GM10248 (cell line): ENCODE measurements at regions not wholly inside any gene's neighbourhood (a gene's known extent, or its start where the extent isn't known, plus 50 kb on each side); places are given as distances from the start of the nearest gene placed in this dataset.

Experiments
- CTCF ChIA-PET: fragments of 300-600 bp; sonication (Branson Sonifier 250); formaldehyde crosslinking; extraction: SDS; loops from one replicate; lab custom pipeline; 2021; ENCODE audit warnings: antibody characterized with exemption; lab: Yijun Ruan, JAX
- POLR2A ChIA-PET: fragments of 350-650 bp; sonication (Branson Sonifier 250); formaldehyde crosslinking; extraction: SDS; loops from one replicate; lab custom pipeline; 2020; ENCODE audit warnings: antibody characterized with exemption; lab: Yijun Ruan, JAX
- DNase-seq: peaks from one replicate; pipeline ENCODE4 v3.0.0; 2012; ENCODE audit errors: extremely low spot score
- TF ChIP-seq, protein P1 (sequence below): IDR thresholded peaks from 2 replicates; pipeline ENCODE4 v1.5.1; 2012; ENCODE audit warnings: mild to moderate bottlenecking, low read depth; ENCODE audit errors: extremely low read depth, missing control alignments, control extremely low read depth

DNA sequence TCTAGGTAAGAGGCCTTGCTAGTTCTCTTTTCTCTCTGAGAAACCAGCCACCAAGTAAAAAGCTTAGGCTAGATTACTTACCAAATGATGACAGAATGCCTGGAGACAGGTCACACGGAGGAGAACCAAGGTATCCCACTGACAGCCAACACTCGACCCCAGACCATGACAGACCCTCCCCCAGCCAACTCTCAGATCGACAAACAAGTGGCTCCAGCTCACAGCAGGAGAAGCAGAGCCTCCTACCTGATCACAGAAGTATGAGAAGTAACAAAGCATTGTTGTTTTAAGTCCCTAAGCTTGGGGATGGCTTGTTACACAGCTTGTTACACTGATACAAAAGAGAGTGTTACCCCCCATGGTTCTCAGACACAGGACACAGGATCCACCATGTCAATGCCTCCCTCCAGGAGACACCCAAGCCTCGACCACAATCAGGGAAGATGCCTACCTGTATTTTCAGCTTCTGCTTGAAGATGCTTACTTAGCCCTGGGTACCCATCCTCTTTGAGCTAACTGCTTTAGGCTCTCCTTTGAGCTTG lies 423.8 kb upstream of the JARID2 start:
- TF ChIP-seq, protein P1, sequence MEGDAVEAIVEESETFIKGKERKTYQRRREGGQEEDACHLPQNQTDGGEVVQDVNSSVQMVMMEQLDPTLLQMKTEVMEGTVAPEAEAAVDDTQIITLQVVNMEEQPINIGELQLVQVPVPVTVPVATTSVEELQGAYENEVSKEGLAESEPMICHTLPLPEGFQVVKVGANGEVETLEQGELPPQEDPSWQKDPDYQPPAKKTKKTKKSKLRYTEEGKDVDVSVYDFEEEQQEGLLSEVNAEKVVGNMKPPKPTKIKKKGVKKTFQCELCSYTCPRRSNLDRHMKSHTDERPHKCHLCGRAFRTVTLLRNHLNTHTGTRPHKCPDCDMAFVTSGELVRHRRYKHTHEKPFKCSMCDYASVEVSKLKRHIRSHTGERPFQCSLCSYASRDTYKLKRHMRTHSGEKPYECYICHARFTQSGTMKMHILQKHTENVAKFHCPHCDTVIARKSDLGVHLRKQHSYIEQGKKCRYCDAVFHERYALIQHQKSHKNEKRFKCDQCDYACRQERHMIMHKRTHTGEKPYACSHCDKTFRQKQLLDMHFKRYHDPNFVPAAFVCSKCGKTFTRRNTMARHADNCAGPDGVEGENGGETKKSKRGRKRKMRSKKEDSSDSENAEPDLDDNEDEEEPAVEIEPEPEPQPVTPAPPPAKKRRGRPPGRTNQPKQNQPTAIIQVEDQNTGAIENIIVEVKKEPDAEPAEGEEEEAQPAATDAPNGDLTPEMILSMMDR: no peak
- ChIA-PET POLR2A (interaction anchor here (0.6 kb wide), 1 partner anchor 214 kb away, joined by 3 read pairs; no protein-coding TSS in a partner anchor), CTCF (interaction anchor here (1.1 to 4.2 kb wide), 5 partner anchors 8 to 27 kb away, joined by 3 to 17 read pairs (median 5); no protein-coding TSS in a partner anchor)
- DNase-seq: no peak

DNA sequence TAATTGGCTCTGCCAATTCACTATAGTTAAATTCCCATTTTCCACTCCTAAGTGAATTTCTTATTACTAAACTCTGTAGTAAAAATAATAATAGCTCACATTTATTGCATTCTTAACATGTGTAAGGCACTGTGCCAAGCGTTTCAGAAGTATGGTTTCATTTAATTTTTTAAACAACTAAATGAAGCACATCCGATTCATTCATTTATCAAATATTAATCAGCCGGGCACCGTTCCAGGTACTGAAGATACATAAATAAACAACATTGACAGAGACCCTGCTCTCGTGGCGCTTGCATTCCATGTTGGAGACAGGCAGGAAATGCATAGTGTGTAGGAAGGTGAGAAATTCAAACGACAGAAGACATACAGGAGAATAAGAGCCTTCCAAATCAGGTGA lies 423.2 kb upstream of the JARID2 start:
- ChIA-PET CTCF (interaction anchor here (1.1 to 4.2 kb wide), 6 partner anchors 9 to 27 kb away, joined by 3 to 17 read pairs (median 6); no protein-coding TSS in a partner anchor), POLR2A (no interaction called here)

DNA sequence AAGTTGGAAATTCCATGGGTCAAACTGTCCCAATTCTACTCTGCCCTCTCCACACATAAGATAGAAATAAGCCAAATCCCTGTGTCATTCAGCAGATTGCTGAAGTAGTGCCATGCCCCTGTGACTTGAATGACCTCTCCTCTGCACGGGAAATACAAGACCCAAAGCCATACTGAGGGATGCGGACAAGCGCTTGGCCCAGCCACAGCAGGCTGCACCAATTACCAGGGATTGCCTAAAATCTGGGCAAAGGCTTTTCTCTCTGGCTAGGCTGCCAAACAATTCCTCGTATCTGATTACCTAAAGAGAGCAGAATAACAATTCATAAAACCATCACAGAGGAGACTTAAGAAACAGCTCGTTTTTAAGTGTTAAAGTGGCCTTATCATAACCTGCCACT lies 421.8 kb upstream of the JARID2 start:
- no peak for DNase-seq
- TF ChIP-seq, protein P1: no peak
- POLR2A ChIA-PET: no interaction called here
- CTCF ChIA-PET: interaction anchor here (0.8 to 2.2 kb wide), 4 partner anchors 8 to 18 kb away, joined by 3 to 8 read pairs (median 4); no protein-coding TSS in a partner anchor

More for the DNA sequence above, 423.2 kb upstream of the JARID2 start:
- no peak for DNase-seq
- TF ChIP-seq, protein P1: no peak

DNA sequence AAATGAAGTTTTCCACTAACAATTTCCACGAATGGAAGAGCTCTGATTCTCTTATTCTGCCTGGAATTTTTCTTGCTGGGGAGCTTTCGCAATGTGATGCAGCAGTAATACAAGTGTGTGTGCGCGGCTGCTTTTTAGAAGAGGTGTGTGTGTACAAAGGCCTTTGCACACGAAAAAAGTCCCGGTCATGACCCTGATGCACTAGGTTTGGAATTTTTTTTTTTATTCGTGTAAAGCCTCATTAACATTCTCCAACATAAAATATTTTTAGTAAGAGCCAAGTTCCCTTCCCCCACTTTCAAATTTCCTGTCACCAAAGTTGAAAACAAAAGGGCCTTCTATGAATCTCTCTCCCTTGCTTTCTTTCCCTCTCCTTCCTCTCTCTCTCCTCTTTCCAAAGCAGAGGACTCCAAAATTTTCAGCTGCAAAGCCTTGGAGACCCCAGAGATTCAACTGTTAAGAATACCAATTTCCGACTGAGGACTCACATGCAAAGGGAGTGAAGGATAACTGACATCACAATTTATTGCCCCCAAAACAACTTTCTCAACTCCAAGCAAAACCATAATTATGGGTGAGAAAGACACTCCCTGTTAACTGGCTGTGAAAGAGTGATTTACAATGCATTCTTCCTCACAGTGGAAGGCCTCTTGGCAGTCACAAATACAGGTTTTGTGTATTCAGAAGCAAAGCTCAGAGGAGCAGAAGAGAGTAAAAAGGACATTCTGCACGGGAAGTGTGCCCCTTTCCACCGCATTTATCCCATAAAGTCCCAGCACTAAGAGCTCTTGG lies 421.2 kb upstream of the JARID2 start:
- POLR2A ChIA-PET: no interaction called here
- CTCF ChIA-PET: interaction anchor here (0.8 to 2.2 kb wide), 3 partner anchors 12 to 19 kb away, joined by 4 to 8 read pairs (median 4); no protein-coding TSS in a partner anchor
- no peak for DNase-seq
- TF ChIP-seq, protein P1: no peak

DNA sequence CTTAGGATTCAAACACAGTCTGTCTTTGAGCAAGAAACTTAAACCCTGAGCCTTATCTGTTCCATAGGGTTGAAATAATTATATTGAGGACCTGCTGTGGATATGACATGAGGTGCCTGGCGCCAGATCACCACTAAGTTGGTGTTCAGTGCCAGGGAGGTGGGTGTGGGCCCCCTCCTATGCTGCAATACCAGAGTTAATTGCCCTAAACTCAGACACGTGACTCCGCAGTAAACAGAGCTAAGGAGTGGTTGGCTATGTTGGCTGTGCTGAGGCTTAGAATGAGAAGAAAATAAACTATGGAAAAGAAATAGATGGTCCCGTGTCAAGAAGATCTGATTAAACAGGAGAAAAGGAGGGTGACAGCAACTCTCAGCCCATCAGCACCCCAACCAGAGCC lies 419.4 kb upstream of the JARID2 start:
- CTCF ChIA-PET: interaction anchor here (1.2 kb wide), 1 partner anchor 10 kb away, joined by 3 read pairs; no protein-coding TSS in a partner anchor
- DNase-seq: no peak
- POLR2A ChIA-PET: no interaction called here
- TF ChIP-seq, protein P1: no peak

DNA sequence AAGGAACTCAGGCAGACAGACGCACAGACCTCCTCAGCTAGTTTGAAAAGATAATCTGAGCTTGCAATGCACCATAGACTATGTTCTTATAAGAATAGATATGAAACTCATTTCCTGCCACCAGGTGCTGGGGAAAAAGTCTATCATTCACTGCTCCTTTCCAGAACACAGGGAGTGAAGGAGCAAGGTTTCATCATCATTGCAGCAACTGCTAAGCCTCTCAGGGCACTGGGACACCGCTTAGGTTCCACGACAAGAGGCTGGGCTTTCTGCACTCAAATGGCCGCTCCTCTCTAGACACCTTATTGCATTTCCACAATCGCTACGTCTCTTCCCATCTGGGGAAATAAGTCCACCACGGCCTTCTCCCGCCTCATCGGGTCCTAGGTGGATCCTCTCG lies 418.5 kb upstream of the JARID2 start:
- DNase-seq: no peak
- TF ChIP-seq, protein P1: no peak
- POLR2A ChIA-PET: no interaction called here
- CTCF ChIA-PET: no interaction called here
